Glomerular visceral epithelial cell (primary cell): ENCODE measurements at regions not wholly inside any gene's neighbourhood (a gene's known extent, or its start where the extent isn't known, plus 50 kb on each side); places are given as distances from the start of the nearest gene placed in this dataset.
"Not testable (repeated sequence)": the region's sequence is repeated elsewhere in the genome, so short reads cannot be mapped to it uniquely, and the experiment has no call there.

Source experiments
- DNase-seq: peaks from one replicate; pipeline ENCODE4 v3.0.0-alpha.2; 2016; ENCODE audit errors: extremely low spot score

- no peak for DNase-seq
Observed at GRCh38 chr21:14826630-14827029, 238.2 kb downstream of the NRIP1 start.

GRCh38 chr21:14825514-14825974, 239.3 kb downstream of the NRIP1 start:
- DNase-seq = no peak

- no peak for DNase-seq
Observed at GRCh38 chr21:14824126-14824525, 240.7 kb downstream of the NRIP1 start.

GRCh38 chr21:14817311-14817710, 247.5 kb downstream of the NRIP1 start:
- no peak for DNase-seq

GRCh38 chr21:14814991-14815390, 249.8 kb downstream of the NRIP1 start:
- no peak for DNase-seq

GRCh38 chr21:14814282-14814681, 250.5 kb downstream of the NRIP1 start:
- DNase-seq = no peak

GRCh38 chr21:14804170-14804569, 258.1 kb upstream of the SAMSN1 start:
- DNase-seq = not testable (repeated sequence)

GRCh38 chr21:14797543-14797942, 251.4 kb upstream of the SAMSN1 start:
- DNase-seq = no peak

- no peak for DNase-seq
Observed at GRCh38 chr21:14787312-14787711, 241.2 kb upstream of the SAMSN1 start.

GRCh38 chr21:14785679-14786078, 239.6 kb upstream of the SAMSN1 start:
- no peak for DNase-seq

- DNase-seq = no peak
Observed at GRCh38 chr21:14773777-14774345, 227.7 kb upstream of the SAMSN1 start.

GRCh38 chr21:14771593-14771992, 225.5 kb upstream of the SAMSN1 start:
- no peak for DNase-seq

- no peak for DNase-seq
Observed at GRCh38 chr21:14768042-14768441, 221.9 kb upstream of the SAMSN1 start.

- no peak for DNase-seq
Observed at GRCh38 chr21:14767192-14767852, 221.2 kb upstream of the SAMSN1 start.

GRCh38 chr21:14766241-14766640, 220.1 kb upstream of the SAMSN1 start:
- DNase-seq = no peak

- DNase-seq = no peak
Observed at GRCh38 chr21:14763695-14764064, 217.6 kb upstream of the SAMSN1 start.

- no peak for DNase-seq
Observed at GRCh38 chr21:14762734-14763694, 216.9 kb upstream of the SAMSN1 start.

GRCh38 chr21:14762327-14762726, 216.2 kb upstream of the SAMSN1 start:
- DNase-seq = no peak

- DNase-seq = no peak
Observed at GRCh38 chr21:14759285-14759684, 213.2 kb upstream of the SAMSN1 start.

GRCh38 chr21:14758849-14759248, 212.7 kb upstream of the SAMSN1 start:
- DNase-seq = no peak

GRCh38 chr21:14757533-14758327, 211.6 kb upstream of the SAMSN1 start:
- DNase-seq = no peak

- DNase-seq = no peak
Observed at GRCh38 chr21:14755086-14755485, 209.0 kb upstream of the SAMSN1 start.
